ENCODE measurements at regions not wholly inside any gene's neighbourhood (a gene's known extent, or its start where the extent isn't known, plus 50 kb on each side); places are given as distances from the start of the nearest gene placed in this dataset.

DNA sequence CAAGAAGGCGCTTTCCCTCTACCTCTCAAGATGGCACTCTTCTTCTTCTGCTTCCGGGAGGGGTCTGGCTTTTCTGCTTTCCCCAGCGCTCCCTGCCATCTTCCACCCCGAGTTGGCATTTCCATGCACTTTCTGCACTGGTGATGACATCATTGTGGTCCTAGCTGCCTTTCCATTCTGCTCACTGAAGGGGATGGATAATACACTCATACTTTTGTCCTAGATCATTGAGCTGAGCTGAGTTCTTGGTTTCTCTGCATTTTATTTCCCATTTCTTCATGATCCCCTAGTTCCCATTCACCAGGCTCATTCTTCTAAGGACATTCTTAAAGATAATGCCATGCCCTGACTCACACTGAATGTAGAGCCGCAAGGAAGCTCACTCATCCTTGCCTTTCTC, 96.7 kb downstream of the EDN1 start:
- Histone ChIP-seq H3K36me3 (no peaks in the 10 kb centered on the region), H3K4me1 (no peaks in the 10 kb centered on the region), H3K9me3 (no peaks in the 10 kb centered on the region), H3K27me3 (no peaks in the 10 kb centered on the region), H3K4me3 (no peak overlapping the region), H3K27ac (no peak overlapping the region)
- TF ChIP-seq, protein P1, sequence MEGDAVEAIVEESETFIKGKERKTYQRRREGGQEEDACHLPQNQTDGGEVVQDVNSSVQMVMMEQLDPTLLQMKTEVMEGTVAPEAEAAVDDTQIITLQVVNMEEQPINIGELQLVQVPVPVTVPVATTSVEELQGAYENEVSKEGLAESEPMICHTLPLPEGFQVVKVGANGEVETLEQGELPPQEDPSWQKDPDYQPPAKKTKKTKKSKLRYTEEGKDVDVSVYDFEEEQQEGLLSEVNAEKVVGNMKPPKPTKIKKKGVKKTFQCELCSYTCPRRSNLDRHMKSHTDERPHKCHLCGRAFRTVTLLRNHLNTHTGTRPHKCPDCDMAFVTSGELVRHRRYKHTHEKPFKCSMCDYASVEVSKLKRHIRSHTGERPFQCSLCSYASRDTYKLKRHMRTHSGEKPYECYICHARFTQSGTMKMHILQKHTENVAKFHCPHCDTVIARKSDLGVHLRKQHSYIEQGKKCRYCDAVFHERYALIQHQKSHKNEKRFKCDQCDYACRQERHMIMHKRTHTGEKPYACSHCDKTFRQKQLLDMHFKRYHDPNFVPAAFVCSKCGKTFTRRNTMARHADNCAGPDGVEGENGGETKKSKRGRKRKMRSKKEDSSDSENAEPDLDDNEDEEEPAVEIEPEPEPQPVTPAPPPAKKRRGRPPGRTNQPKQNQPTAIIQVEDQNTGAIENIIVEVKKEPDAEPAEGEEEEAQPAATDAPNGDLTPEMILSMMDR (IDR thresholded peaks at IDR 0.05) = no peak
- intact Hi-C loops (cut with DNase I) = no loop called here
- WGBS, 2 donors = 92 to 96% methylated on average over 5 of the region's 5 CpGs
- ATAC-seq (no peak), DNase-seq (no peak), FAIRE-seq (no peak)

DNA sequence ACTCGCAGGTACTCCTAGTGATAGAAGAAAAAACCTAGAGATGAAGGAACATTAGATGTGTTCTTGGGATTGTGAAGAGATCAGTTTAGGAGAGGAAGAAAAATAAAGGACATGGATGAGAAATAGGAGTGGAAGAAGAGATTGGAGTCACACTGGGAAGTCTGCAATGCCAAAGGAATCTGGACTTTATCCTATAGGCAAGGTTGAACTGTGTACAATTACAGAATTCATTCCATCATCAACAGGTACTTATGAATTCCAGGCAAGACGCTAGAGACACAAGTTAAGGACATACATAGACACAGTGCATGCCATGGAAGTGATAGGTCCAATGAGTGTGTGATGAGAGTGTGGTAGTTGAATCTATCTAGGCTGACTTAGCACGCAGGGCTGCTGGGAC, 101.3 kb downstream of the EDN1 start:
- Histone ChIP-seq H3K9me3 (no peaks in the 10 kb centered on the region), H3K27me3 (no peaks in the 10 kb centered on the region), H3K4me3 (no peak overlapping the region), H3K36me3 (no peaks in the 10 kb centered on the region), H3K27ac (no peak overlapping the region), H3K4me1 (peaks cover 0 to 8% (median 0%) of the 10 kb centered on the region in 3 donors)
- TF ChIP-seq, protein P1 (IDR thresholded peaks at IDR 0.05) = no peak
- intact Hi-C loops (cut with DNase I) = no loop called here
- no peak for DNase-seq
- FAIRE-seq = no peak
- 63 to 66% methylated on average over 3 of the region's 3 CpGs for WGBS, 2 donors
- no peak for ATAC-seq

- ATAC-seq (no peak), DNase-seq (no peak), FAIRE-seq (no peak)
- WGBS, 2 donors = 66% methylated on average over 6 of the region's 6 CpGs
- H3K9me3 ChIP-seq = no peaks in the 10 kb centered on the region
- TF ChIP-seq, protein P1 (IDR thresholded peaks at IDR 0.05) = no peak
- intact Hi-C loops (cut with DNase I) = no loop called here
- H3K4me1 ChIP-seq = peaks cover 0 to 8% (median 0%) of the 10 kb centered on the region in 3 donors
- H3K4me3 ChIP-seq = no peak overlapping the region
- no peaks in the 10 kb centered on the region for H3K36me3 ChIP-seq
- H3K27me3 ChIP-seq = no peaks in the 10 kb centered on the region
- no peak overlapping the region for H3K27ac ChIP-seq
These were observed 102.3 kb downstream of the EDN1 start for GRCh38 chr6:12392490-12392889.

DNA sequence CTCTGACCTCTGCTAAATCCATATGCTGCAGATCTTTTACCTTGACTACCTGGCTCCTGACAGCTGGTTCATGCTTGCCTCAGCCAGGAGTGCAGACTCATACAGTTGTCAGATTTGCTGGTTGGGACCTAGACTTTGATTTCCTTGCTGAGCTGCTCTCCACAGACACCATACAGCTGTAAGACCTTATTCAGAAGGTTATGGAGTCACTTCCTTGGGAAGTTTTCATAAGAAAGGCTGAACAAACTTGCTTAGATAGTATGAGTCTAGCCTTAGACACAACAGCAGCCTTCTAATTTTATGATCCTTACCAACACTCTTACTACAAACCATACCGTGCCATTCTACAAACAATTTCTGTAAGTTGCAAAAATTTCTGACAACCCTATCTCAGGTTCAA, 102.9 kb downstream of the EDN1 start:
- WGBS, 2 donors = 93 to 96% methylated on average over 1 of the region's 1 CpG

GRCh38 chr6:12394170-12394569, 104.0 kb downstream of the EDN1 start:
- Histone ChIP-seq H3K9me3 (no peaks in the 10 kb centered on the region), H3K27me3 (no peaks in the 10 kb centered on the region), H3K4me1 (peaks cover 0 to 8% (median 0%) of the 10 kb centered on the region in 3 donors), H3K27ac (no peak overlapping the region), H3K36me3 (no peaks in the 10 kb centered on the region), H3K4me3 (no peak overlapping the region)
- intact Hi-C loops (cut with DNase I) = no loop called here
- DNase-seq (no peak), ATAC-seq (no peak), FAIRE-seq (no peak)
- TF ChIP-seq, protein P1 (IDR thresholded peaks at IDR 0.05) = no peak
- 80 to 82% methylated on average over 3 of the region's 3 CpGs for WGBS, 2 donors

More for the DNA sequence above, 102.9 kb downstream of the EDN1 start:
- Histone ChIP-seq H3K9me3 (no peaks in the 10 kb centered on the region), H3K27ac (no peak overlapping the region), H3K36me3 (no peaks in the 10 kb centered on the region), H3K4me3 (no peak overlapping the region), H3K27me3 (no peaks in the 10 kb centered on the region), H3K4me1 (peaks cover 0 to 8% (median 0%) of the 10 kb centered on the region in 3 donors)
- intact Hi-C loops (cut with DNase I) = no loop called here
- DNase-seq = no peak
- TF ChIP-seq, protein P1 (IDR thresholded peaks at IDR 0.05) = no peak
- ATAC-seq = no peak
- FAIRE-seq = no peak

All from pancreas (tissue), 10 donors.